ENCODE measurements at regions not wholly inside any gene's neighbourhood (a gene's known extent, or its start where the extent isn't known, plus 50 kb on each side); places are given as distances from the start of the nearest gene placed in this dataset.

DNA sequence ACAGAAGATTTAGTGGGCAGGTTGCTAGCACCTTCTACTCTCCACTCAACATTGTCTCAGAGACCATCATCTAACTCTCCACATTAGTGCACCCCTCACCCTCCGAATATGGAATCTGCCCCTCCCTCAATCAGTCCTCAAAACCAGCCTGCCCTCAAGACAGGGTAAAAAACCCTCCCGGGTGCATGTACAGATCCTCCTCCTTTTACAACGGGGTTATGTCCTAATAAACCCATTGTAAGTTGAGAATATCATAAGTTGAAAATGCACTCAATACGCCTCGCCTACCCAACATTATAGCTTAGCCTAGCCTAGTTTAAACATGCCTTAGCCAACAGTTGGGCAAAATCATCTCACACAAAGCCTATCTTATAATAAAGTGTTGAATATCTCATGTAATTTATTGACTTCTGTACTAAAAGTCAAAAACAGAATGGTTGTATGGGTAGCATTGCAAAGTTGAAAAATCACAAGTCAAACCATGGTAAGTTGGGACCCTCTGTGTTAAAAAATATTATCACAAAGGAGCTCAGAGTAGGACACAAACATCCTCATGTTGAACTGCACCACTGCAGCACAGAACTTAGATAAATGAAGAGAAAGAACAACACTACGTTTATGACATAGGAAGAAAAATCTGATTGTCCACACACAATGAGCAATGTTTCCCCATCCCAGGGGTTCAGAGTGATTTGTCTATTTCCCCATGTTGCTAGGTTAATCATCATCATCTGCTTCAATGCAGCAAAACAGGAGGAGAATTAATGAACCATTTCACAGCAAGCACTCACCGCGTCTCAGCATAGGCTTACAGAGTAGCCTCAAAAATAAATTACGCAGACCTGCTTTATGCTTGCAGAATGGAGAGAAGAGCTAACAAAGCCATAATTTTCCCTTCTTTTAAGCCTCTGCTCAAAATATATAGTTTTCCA, 184.1 kb upstream of the ARL4C start:
- TF ChIP-seq, protein P1, sequence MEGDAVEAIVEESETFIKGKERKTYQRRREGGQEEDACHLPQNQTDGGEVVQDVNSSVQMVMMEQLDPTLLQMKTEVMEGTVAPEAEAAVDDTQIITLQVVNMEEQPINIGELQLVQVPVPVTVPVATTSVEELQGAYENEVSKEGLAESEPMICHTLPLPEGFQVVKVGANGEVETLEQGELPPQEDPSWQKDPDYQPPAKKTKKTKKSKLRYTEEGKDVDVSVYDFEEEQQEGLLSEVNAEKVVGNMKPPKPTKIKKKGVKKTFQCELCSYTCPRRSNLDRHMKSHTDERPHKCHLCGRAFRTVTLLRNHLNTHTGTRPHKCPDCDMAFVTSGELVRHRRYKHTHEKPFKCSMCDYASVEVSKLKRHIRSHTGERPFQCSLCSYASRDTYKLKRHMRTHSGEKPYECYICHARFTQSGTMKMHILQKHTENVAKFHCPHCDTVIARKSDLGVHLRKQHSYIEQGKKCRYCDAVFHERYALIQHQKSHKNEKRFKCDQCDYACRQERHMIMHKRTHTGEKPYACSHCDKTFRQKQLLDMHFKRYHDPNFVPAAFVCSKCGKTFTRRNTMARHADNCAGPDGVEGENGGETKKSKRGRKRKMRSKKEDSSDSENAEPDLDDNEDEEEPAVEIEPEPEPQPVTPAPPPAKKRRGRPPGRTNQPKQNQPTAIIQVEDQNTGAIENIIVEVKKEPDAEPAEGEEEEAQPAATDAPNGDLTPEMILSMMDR (IDR thresholded peaks at IDR 0.05): no peak
- no peak for TF ChIP-seq POLR2A (IDR thresholded peaks at IDR 0.05)

All from heart left ventricle (tissue), 13 donors.